Stimulated activated CD8-positive, alpha-beta memory T cell treated with anti-CD3 and anti-CD28 coated beads, Interleukin-4, amount 100 ng/mL, for 24 hours (primary cell): ENCODE measurements at regions not wholly inside any gene's neighbourhood (a gene's known extent, or its start where the extent isn't known, plus 50 kb on each side); places are given as distances from the start of the nearest gene placed in this dataset.

Source experiments
- DNase-seq: peaks from one replicate; pipeline ENCODE4 v3.0.0-alpha.2; 2020; ENCODE audit warnings: low read depth

GRCh38 chr18:45488645-45489044 lies 126.6 kb upstream of the SLC14A2 start:
- DNase-seq, result no peak

GRCh38 chr18:45493830-45494229 lies 121.4 kb upstream of the SLC14A2 start:
- no peak for DNase-seq

- DNase-seq, result no peak
These were observed 120.5 kb upstream of the SLC14A2 start for GRCh38 chr18:45494811-45495210.

GRCh38 chr18:45496741-45497140 lies 118.5 kb upstream of the SLC14A2 start:
- DNase-seq, result no peak

- DNase-seq, result no peak
These were observed 117.5 kb upstream of the SLC14A2 start for GRCh38 chr18:45497595-45498286.

- DNase-seq, result no peak
These were observed 117.0 kb upstream of the SLC14A2 start for GRCh38 chr18:45498287-45498658.

GRCh38 chr18:45503990-45504389 lies 111.3 kb upstream of the SLC14A2 start:
- no peak for DNase-seq

- no peak for DNase-seq
These were observed 109.6 kb upstream of the SLC14A2 start for GRCh38 chr18:45505497-45506206.

GRCh38 chr18:45506951-45507350 lies 108.3 kb upstream of the SLC14A2 start:
- DNase-seq, result no peak

- DNase-seq, result no peak
These were observed 105.7 kb upstream of the SLC14A2 start for GRCh38 chr18:45509535-45509934.

GRCh38 chr18:45510656-45511055 lies 104.6 kb upstream of the SLC14A2 start:
- DNase-seq, result no peak

GRCh38 chr18:45512363-45512953 lies 102.8 kb upstream of the SLC14A2 start:
- DNase-seq, result no peak

GRCh38 chr18:45517181-45517741 lies 98.0 kb upstream of the SLC14A2 start:
- DNase-seq, result no peak

GRCh38 chr18:45518311-45519155 lies 96.7 kb upstream of the SLC14A2 start:
- no peak for DNase-seq

- no peak for DNase-seq
These were observed 95.6 kb upstream of the SLC14A2 start for GRCh38 chr18:45519411-45520280.

- DNase-seq, result no peak
These were observed 94.1 kb upstream of the SLC14A2 start for GRCh38 chr18:45521136-45521535.

- DNase-seq, result no peak
These were observed 93.5 kb upstream of the SLC14A2 start for GRCh38 chr18:45521777-45522176.

GRCh38 chr18:45522371-45522770 lies 92.9 kb upstream of the SLC14A2 start:
- DNase-seq, result no peak

- DNase-seq, result no peak
These were observed 90.0 kb upstream of the SLC14A2 start for GRCh38 chr18:45525301-45525700.

GRCh38 chr18:45526114-45526841 lies 89.0 kb upstream of the SLC14A2 start:
- DNase-seq, result no peak
